Colonic mucosa (tissue), 4 donors: ENCODE measurements at regions not wholly inside any gene's neighbourhood (a gene's known extent, or its start where the extent isn't known, plus 50 kb on each side); places are given as distances from the start of the nearest gene placed in this dataset.

Source experiments
- DNase-seq: peaks from one replicate; pipeline ENCODE4 v3.0.0-alpha.2; 2020
- H3K27ac ChIP-seq: fragments of 200-600 bp; one replicate; pipeline ENCODE4 v1.8.0; 2021
- H3K27me3 ChIP-seq: fragments of 200-600 bp; one replicate; pipeline ENCODE4 v1.8.0; 2021
- H3K36me3 ChIP-seq: fragments of 200-600 bp; one replicate; pipeline ENCODE4 v1.8.0; 2021
- H3K4me1 ChIP-seq: fragments of 200-600 bp; one replicate; pipeline ENCODE4 v1.8.0; 2021; ENCODE audit warnings: mild to moderate bottlenecking
- H3K4me3 ChIP-seq: fragments of 200-600 bp; one replicate; pipeline ENCODE4 v1.8.0; 2021
- H3K9ac ChIP-seq, 2 donors: one replicate each; pipeline ENCODE4 v1.7.0; 2013; ENCODE audit warnings: control low read depth in 2 of 2, low read depth in 2 of 2, low read length in 2 of 2
- H3K9me3 ChIP-seq: fragments of 200-600 bp; one replicate; pipeline ENCODE4 v1.8.0; 2021
- intact Hi-C: fragments of 100-400 bp; cut with DNase I; formaldehyde crosslinking; loops from one replicate; pipeline ENCODE4 v1.14.1; 2022
- TF ChIP-seq, protein P1 (sequence below): fragments of 200-600 bp; IDR thresholded peaks from one replicate; pipeline ENCODE4 v1.8.0; 2022; ENCODE audit warnings: antibody characterized with exemption, mild to moderate bottlenecking
- donor health status: healthy.
- donor health status: DM: no; HTN: no; CAD: no.
- donor health status: DM: no; HTN: no; CAD: no.

DNA sequence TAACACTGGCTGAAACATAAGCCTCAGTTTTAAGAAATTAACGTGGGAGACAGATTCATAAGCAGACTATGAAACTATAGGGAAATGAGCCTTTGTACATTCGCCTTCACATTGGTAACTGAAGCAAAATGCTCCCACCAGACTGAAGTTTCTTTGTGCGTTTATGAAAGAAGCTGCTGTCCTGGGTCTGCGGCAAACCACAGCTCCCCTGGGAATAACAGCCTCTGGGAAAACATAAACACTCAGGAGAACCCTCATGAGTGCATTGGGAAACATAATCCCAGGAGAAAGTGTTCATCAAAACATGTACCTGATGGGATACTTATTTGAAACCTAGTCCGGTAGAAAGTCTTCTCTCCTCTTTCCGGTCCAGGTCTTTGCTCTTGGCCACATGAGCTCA is 193.1 kb upstream of the LARGE1 start:
- no peaks in the 10 kb centered on the region for H3K9me3 ChIP-seq
- intact Hi-C loops, result no loop called here
- TF ChIP-seq, protein P1, sequence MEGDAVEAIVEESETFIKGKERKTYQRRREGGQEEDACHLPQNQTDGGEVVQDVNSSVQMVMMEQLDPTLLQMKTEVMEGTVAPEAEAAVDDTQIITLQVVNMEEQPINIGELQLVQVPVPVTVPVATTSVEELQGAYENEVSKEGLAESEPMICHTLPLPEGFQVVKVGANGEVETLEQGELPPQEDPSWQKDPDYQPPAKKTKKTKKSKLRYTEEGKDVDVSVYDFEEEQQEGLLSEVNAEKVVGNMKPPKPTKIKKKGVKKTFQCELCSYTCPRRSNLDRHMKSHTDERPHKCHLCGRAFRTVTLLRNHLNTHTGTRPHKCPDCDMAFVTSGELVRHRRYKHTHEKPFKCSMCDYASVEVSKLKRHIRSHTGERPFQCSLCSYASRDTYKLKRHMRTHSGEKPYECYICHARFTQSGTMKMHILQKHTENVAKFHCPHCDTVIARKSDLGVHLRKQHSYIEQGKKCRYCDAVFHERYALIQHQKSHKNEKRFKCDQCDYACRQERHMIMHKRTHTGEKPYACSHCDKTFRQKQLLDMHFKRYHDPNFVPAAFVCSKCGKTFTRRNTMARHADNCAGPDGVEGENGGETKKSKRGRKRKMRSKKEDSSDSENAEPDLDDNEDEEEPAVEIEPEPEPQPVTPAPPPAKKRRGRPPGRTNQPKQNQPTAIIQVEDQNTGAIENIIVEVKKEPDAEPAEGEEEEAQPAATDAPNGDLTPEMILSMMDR, result no peak
- H3K4me1 ChIP-seq, result no peaks in the 10 kb centered on the region
- H3K9ac ChIP-seq, result no peak overlapping the region
- DNase-seq, result no peak
- H3K36me3 ChIP-seq, result no peaks in the 10 kb centered on the region
- no peak overlapping the region for H3K4me3 ChIP-seq
- H3K27ac ChIP-seq, result no peak overlapping the region
- H3K27me3 ChIP-seq, result no peaks in the 10 kb centered on the region

DNA sequence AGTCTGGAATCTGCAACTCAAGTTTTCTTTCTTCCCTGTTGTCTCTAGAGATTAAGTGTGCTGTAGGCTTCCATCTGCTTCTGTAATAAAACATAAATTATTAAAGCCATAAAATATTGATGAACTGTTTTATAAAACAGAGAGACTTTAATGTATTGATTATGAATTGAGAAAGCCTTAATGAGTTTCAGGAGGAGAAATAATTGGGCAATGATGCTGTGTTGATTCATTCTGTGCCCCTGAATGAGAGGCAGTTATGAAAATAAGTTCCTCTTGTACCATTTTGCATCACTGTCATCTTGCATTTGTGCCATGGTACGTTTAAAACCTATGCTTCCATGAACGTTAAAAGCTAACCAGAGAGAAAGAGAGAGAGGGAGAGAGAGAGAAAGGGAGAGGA is 194.1 kb upstream of the LARGE1 start:
- H3K9me3 ChIP-seq, result no peaks in the 10 kb centered on the region
- H3K36me3 ChIP-seq, result no peaks in the 10 kb centered on the region
- intact Hi-C loops, result no loop called here
- no peak overlapping the region for H3K4me3 ChIP-seq
- DNase-seq, result no peak
- H3K27me3 ChIP-seq, result no peaks in the 10 kb centered on the region
- H3K4me1 ChIP-seq, result no peaks in the 10 kb centered on the region
- TF ChIP-seq, protein P1, result no peak
- no peak overlapping the region for H3K27ac ChIP-seq
- no peak overlapping the region for H3K9ac ChIP-seq

DNA sequence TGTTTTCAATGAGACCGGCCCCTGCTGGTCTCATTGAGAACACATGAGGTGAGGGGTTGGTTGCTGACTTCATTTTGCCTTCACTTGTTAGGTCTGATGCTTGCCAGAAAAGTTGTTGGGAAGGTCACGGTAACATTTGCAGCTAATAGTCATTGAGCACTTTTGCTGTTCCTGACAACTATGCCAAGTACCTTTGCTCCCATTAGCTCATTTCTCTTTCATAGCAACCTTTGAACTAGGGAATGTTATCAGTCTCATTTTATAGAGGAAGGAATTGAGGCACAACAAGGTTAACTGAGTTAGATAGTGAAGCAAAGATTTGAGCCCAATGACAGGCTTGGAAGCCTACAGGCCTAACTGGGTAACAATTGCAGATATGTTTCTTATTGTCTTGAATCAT is 195.4 kb upstream of the LARGE1 start:
- no peaks in the 10 kb centered on the region for H3K4me1 ChIP-seq
- no peaks in the 10 kb centered on the region for H3K9me3 ChIP-seq
- intact Hi-C loops, result no loop called here
- DNase-seq, result no peak
- H3K4me3 ChIP-seq, result no peak overlapping the region
- no peaks in the 10 kb centered on the region for H3K36me3 ChIP-seq
- no peaks in the 10 kb centered on the region for H3K27me3 ChIP-seq
- no peak overlapping the region for H3K9ac ChIP-seq
- TF ChIP-seq, protein P1, result no peak
- H3K27ac ChIP-seq, result peak overlapping the region; percentile 56

DNA sequence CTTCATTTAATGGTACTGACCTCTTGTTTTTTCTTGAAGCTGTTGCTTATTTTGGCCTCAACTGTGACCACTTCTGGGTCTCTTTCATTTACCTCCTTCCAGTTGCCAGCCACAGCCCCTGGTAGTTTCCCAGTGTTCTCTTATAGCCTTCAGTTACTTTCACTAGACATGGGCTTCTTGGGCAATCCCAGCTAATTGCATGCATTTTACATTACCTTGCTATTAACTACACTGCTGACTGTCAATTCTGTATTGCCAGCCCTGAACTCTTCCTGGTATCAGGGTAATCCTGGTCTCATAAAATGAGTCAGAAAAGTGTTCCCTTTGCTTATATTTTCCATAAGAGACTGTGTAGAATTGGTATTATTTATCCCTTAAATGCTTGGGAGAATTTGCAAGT is 195.8 kb upstream of the LARGE1 start:
- H3K27ac ChIP-seq, result peak overlapping the region; percentile 56
- TF ChIP-seq, protein P1, result no peak
- no peaks in the 10 kb centered on the region for H3K36me3 ChIP-seq
- no peak overlapping the region for H3K9ac ChIP-seq
- H3K4me1 ChIP-seq, result no peaks in the 10 kb centered on the region
- no peaks in the 10 kb centered on the region for H3K27me3 ChIP-seq
- H3K9me3 ChIP-seq, result no peaks in the 10 kb centered on the region
- H3K4me3 ChIP-seq, result no peak overlapping the region
- no peak for DNase-seq
- intact Hi-C loops, result no loop called here

DNA sequence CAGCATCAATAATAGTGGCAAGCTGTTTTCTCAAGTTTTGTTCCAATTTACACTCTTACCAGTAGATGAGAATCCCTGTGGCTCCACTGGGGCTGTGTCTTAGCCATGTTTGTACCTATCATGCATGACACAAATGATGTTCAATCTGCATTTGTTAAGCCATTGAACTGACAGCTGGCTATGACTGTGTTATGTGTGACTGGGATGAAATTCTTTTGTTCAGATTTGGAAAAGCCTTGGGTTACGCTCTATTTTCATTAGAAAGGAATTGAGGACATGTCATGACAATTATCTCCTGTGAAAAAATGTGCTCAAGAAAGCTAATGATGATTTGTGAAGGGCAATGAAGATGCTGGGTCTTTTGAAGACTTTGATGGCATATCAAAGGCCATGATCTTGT is 201.8 kb upstream of the LARGE1 start:
- intact Hi-C loops, result no loop called here
- Histone ChIP-seq H3K27ac (no peak overlapping the region), H3K36me3 (no peaks in the 10 kb centered on the region), H3K4me1 (no peaks in the 10 kb centered on the region), H3K4me3 (no peak overlapping the region), H3K9ac (no peak overlapping the region), H3K9me3 (no peaks in the 10 kb centered on the region), H3K27me3 (no peaks in the 10 kb centered on the region)
- DNase-seq, result no peak
- TF ChIP-seq, protein P1, result no peak
